IMR-90 (cell line): ENCODE measurements at regions not wholly inside any gene's neighbourhood (a gene's known extent, or its start where the extent isn't known, plus 50 kb on each side); places are given as distances from the start of the nearest gene placed in this dataset.

ENCODE experiments used
- ATAC-seq: fragments of 200-7000 bp; cut with Tn5 transposase; 2 replicates; pipeline ENCODE4 v1.9.1; 2020; ENCODE audit warnings: low read depth, mild to moderate bottlenecking, moderate library complexity
- BruUV-seq: library from RNA; stranded (reverse); fragments of 400-500 nt; replicated peaks from 2 replicates; lab custom pipeline; 2021; lab: Mats Ljungman, UMichigan
- CTCF ChIA-PET: fragments of 300-600 bp; formaldehyde crosslinking; extraction: SDS; loops from one replicate; lab custom pipeline; 2021; ENCODE audit warnings: antibody characterized with exemption; lab: Yijun Ruan, JAX
- POLR2A ChIA-PET: fragments of 300-600 bp; sonication (Branson Sonifier 250); formaldehyde crosslinking; loops from one replicate; lab custom pipeline; 2022; ENCODE audit warnings: antibody characterized with exemption; ENCODE audit not compliant: unreplicated experiment; lab: Charles Lee
- DNase-seq: peaks from one replicate; pipeline ENCODE4 v3.0.0; 2013
- H2AFZ ChIP-seq: replicated peaks from 2 replicates; pipeline ENCODE3; 2013; ENCODE audit warnings: low read length, mild to moderate bottlenecking; ENCODE audit not compliant: poor library complexity
- H2AK5ac ChIP-seq: 2 replicates; pipeline ENCODE4 v1.6.1; 2013; ENCODE audit warnings: low read depth, low read length, inconsistent platforms
- H2AK9ac ChIP-seq: replicated peaks from 2 replicates; pipeline ENCODE3; 2013; ENCODE audit warnings: mild to moderate bottlenecking, low read depth, low read length, moderate library complexity; ENCODE audit not compliant: poor library complexity
- H2BK120ac ChIP-seq: 2 replicates; pipeline ENCODE4 v1.6.1; 2013; ENCODE audit warnings: low read depth, low read length, inconsistent platforms
- H2BK15ac ChIP-seq: 3 replicates; pipeline ENCODE4 v1.6.1; 2013; ENCODE audit warnings: low read depth, low read length, inconsistent platforms
- H2BK20ac ChIP-seq: 2 replicates; pipeline ENCODE4 v1.6.1; 2013; ENCODE audit warnings: low read depth, mild to moderate bottlenecking, inconsistent platforms, low read length, moderate library complexity
- H2BK5ac ChIP-seq: 2 replicates; pipeline ENCODE4 v1.6.1; 2013; ENCODE audit warnings: mild to moderate bottlenecking, low read depth, low read length, inconsistent platforms; ENCODE audit not compliant: poor library complexity, severe bottlenecking
- H3K14ac ChIP-seq: replicated peaks from 2 replicates; pipeline ENCODE4 v1.6.1; 2013; ENCODE audit warnings: low read depth, low read length, inconsistent platforms
- H3K18ac ChIP-seq: 2 replicates; pipeline ENCODE4 v1.6.1; 2013; ENCODE audit warnings: low read depth, low read length, control low read depth
- H3K23ac ChIP-seq: 2 replicates; pipeline ENCODE4 v1.6.1; 2013; ENCODE audit warnings: low read depth, low read length, inconsistent platforms
- H3K27ac ChIP-seq: 2 replicates; pipeline ENCODE4 v1.5.1; 2013; ENCODE audit warnings: mild to moderate bottlenecking, control low read depth, low read length; ENCODE audit not compliant: insufficient read depth
- H3K27me3 ChIP-seq: 2 replicates; pipeline ENCODE4 v1.6.1; 2013; ENCODE audit warnings: low read length; ENCODE audit not compliant: control insufficient read depth, insufficient read depth
- H3K36me3 ChIP-seq: 2 replicates; pipeline ENCODE4 v1.6.1; 2013; ENCODE audit warnings: low read length, mixed read lengths; ENCODE audit not compliant: control insufficient read depth, insufficient read depth
- H3K4ac ChIP-seq: 2 replicates; pipeline ENCODE4 v1.6.1; 2013; ENCODE audit warnings: low read depth, low read length, inconsistent platforms
- H3K4me1 ChIP-seq: 2 replicates; pipeline ENCODE4 v1.6.1; 2013; ENCODE audit warnings: low read length, mixed read lengths; ENCODE audit not compliant: control insufficient read depth, insufficient read depth
- H3K4me2 ChIP-seq: 2 replicates; pipeline ENCODE4 v1.6.1; 2013; ENCODE audit warnings: low read depth, mild to moderate bottlenecking, control low read depth, low read length, moderate library complexity
- H3K4me3 ChIP-seq: 2 replicates; pipeline ENCODE4 v1.5.1; 2013; ENCODE audit warnings: low read depth, mild to moderate bottlenecking, control low read depth, low read length, moderate library complexity; ENCODE audit not compliant: insufficient read depth
- H3K56ac ChIP-seq: 2 replicates; pipeline ENCODE4 v1.6.1; 2013; ENCODE audit warnings: low read length, inconsistent platforms; ENCODE audit not compliant: insufficient read depth; ENCODE audit errors: extremely low read depth
- H3K79me1 ChIP-seq, 2 experiments: 2 replicates each; pipeline ENCODE4 v1.6.1; 2013; ENCODE audit warnings: low read length in 2 of 2, inconsistent platforms in 1 of 2, low read depth in 1 of 2
- H3K9ac ChIP-seq: 2 replicates; pipeline ENCODE4 v1.6.1; 2013; ENCODE audit warnings: low read depth, low read length, control low read depth
- H3K9me1 ChIP-seq: 2 replicates; pipeline ENCODE4 v1.6.1; 2013; ENCODE audit warnings: low read length, inconsistent platforms; ENCODE audit not compliant: insufficient read depth
- H3K9me3 ChIP-seq: 2 replicates; pipeline ENCODE4 v1.6.1; 2013; ENCODE audit warnings: low read length; ENCODE audit not compliant: control insufficient read depth, insufficient read depth
- H4K20me1 ChIP-seq: 2 replicates; pipeline ENCODE4 v1.6.1; 2013; ENCODE audit warnings: low read length, inconsistent platforms; ENCODE audit not compliant: insufficient read depth
- H4K5ac ChIP-seq: 2 replicates; pipeline ENCODE4 v1.6.1; 2013; ENCODE audit warnings: mild to moderate bottlenecking, low read depth, low read length, control low read depth
- H4K8ac ChIP-seq, 2 experiments: 2 replicates each; pipeline ENCODE4 v1.6.1; 2013; ENCODE audit warnings: low read depth in 2 of 2, low read length in 2 of 2, control low read depth in 1 of 2, inconsistent platforms in 1 of 2
- H4K91ac ChIP-seq: 2 replicates; pipeline ENCODE4 v1.6.1; 2013; ENCODE audit warnings: low read depth, low read length, inconsistent platforms; ENCODE audit not compliant: insufficient read depth
- BHLHE40 ChIP-seq: fragments of 150-350 bp; IDR thresholded peaks from 2 replicates; pipeline ENCODE4 v1.6.1; 2016; ENCODE audit warnings: mild to moderate bottlenecking, low read depth, low read length
- CEBPB ChIP-seq: IDR thresholded peaks from 2 replicates; pipeline ENCODE4 v1.6.1; 2012; ENCODE audit warnings: low read depth, low read length, improper control_type of control experiment
- CHD1 ChIP-seq: IDR thresholded peaks from 2 replicates; pipeline ENCODE4 v1.6.1; 2012; ENCODE audit warnings: low read depth, low read length, improper control_type of control experiment
- ELK1 ChIP-seq: fragments of 150-350 bp; IDR thresholded peaks from 2 replicates; pipeline ENCODE4 v1.6.1; 2016; ENCODE audit warnings: low read depth, mild to moderate bottlenecking, low read length, moderate library complexity, borderline replicate concordance
- FOS ChIP-seq: fragments of 150-350 bp; IDR thresholded peaks from 2 replicates; pipeline ENCODE4 v1.6.1; 2016; ENCODE audit warnings: low read depth, low read length
- MAZ ChIP-seq: IDR thresholded peaks from 2 replicates; pipeline ENCODE4 v1.6.1; 2012; ENCODE audit warnings: low read depth, mild to moderate bottlenecking, low read length, improper control_type of control experiment, moderate library complexity, borderline replicate concordance
- MXI1 ChIP-seq: IDR thresholded peaks from 2 replicates; pipeline ENCODE4 v1.6.1; 2012; ENCODE audit warnings: low read depth, mild to moderate bottlenecking, low read length, moderate library complexity, borderline replicate concordance
- NFE2L2 ChIP-seq: fragments of 150-350 bp; IDR thresholded peaks from 2 replicates; pipeline ENCODE4 v1.6.1; 2016; ENCODE audit warnings: low read depth, mild to moderate bottlenecking, low read length
- POLR2A ChIP-seq: IDR thresholded peaks from 2 replicates; pipeline ENCODE4 v1.6.1; 2012; ENCODE audit warnings: mild to moderate bottlenecking, low read depth, low read length
- RAD21 ChIP-seq: IDR thresholded peaks from 2 replicates; pipeline ENCODE4 v1.6.1; 2012; ENCODE audit warnings: low read length, improper control_type of control experiment
- RFX5 ChIP-seq: IDR thresholded peaks from 2 replicates; pipeline ENCODE4 v1.8.0; 2012; ENCODE audit warnings: low read depth, mild to moderate bottlenecking, low read length, moderate library complexity
- SMC3 ChIP-seq: fragments of 150-350 bp; IDR thresholded peaks from 2 replicates; pipeline ENCODE4 v1.6.1; 2016; ENCODE audit warnings: low read depth, mild to moderate bottlenecking, antibody characterized with exemption, low read length, moderate library complexity
- USF2 ChIP-seq: fragments of 150-350 bp; IDR thresholded peaks from 2 replicates; pipeline ENCODE4 v1.6.1; 2017; ENCODE audit warnings: mild to moderate bottlenecking, antibody characterized with exemption, low read length, low read depth
- WGBS, 2 experiments: methylation state at CpG; one replicate each; pipeline versions ENCODE4 v1.1.5 to v1.1.7; 2013; ENCODE audit warnings: missing lambda C conversion rate in 2 of 2; ENCODE audit not compliant: insufficient read length in 1 of 2; ENCODE audit errors: extremely low coverage in 2 of 2; 5-methylcytosine and 5-hydroxymethylcytosine counted together
- dilution Hi-C: fragments of 300-500 bp; cut with HindIII; formaldehyde crosslinking; loops from one replicate; pipeline ENCODE4 v1.14.3; 2018; ENCODE audit warnings: low sequenced_read_pairs; ENCODE audit not compliant: unreplicated experiment
- in situ Hi-C: fragments of 300-500 bp; cut with MboI; formaldehyde crosslinking; loops from 3 replicates; pipeline ENCODE4 v1.14.3; 2019; ENCODE audit warnings: low sequenced_read_pairs, inconsistent platforms, mixed read lengths
- intact Hi-C: fragments of 100-400 bp; cut with micrococcal nuclease; formaldehyde crosslinking; loops from 2 replicates; pipeline ENCODE4 v1.10.0; 2022
- TF ChIP-seq, protein P1 (sequence below): conservative IDR thresholded peaks from 2 replicates; pipeline ENCODE4 v1.5.1; 2012; ENCODE audit warnings: mild to moderate bottlenecking, low read depth, low read length, improper control_type of control experiment

- POLR2A ChIA-PET = no interaction called here
- no peaks in the 10 kb centered on the region for H3K4me1 ChIP-seq
- WGBS, 2 experiments = no CpG with 5 or more reads among the region's 1 CpG
These were observed 101.3 kb upstream of the KCNE2 start for GRCh38 chr21:34262469-34262845.

More at GRCh38 chr21:34262469-34262845, 101.3 kb upstream of the KCNE2 start:
- H3K9me1 ChIP-seq = no peaks in the 10 kb centered on the region
- H2BK15ac ChIP-seq = no peak overlapping the region
- CTCF ChIA-PET = no interaction called here
- in situ Hi-C loops = no loop called here
- H2BK120ac ChIP-seq = no peak overlapping the region
- no peak overlapping the region for H3K4me3 ChIP-seq
- H3K36me3 ChIP-seq = no peaks in the 10 kb centered on the region
- no peak for TF ChIP-seq MXI1
- no peak for TF ChIP-seq RFX5
- TF ChIP-seq NFE2L2 = no peak
- no peak for TF ChIP-seq SMC3
- no peak for TF ChIP-seq MAZ
- TF ChIP-seq, protein P1, sequence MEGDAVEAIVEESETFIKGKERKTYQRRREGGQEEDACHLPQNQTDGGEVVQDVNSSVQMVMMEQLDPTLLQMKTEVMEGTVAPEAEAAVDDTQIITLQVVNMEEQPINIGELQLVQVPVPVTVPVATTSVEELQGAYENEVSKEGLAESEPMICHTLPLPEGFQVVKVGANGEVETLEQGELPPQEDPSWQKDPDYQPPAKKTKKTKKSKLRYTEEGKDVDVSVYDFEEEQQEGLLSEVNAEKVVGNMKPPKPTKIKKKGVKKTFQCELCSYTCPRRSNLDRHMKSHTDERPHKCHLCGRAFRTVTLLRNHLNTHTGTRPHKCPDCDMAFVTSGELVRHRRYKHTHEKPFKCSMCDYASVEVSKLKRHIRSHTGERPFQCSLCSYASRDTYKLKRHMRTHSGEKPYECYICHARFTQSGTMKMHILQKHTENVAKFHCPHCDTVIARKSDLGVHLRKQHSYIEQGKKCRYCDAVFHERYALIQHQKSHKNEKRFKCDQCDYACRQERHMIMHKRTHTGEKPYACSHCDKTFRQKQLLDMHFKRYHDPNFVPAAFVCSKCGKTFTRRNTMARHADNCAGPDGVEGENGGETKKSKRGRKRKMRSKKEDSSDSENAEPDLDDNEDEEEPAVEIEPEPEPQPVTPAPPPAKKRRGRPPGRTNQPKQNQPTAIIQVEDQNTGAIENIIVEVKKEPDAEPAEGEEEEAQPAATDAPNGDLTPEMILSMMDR = no peak
- no peak for TF ChIP-seq RAD21
- TF ChIP-seq CEBPB = no peak
- TF ChIP-seq FOS = no peak
- TF ChIP-seq ELK1 = no peak
- TF ChIP-seq CHD1 = no peak
- TF ChIP-seq BHLHE40 = no peak
- TF ChIP-seq USF2 = no peak
- TF ChIP-seq POLR2A = no peak
- intact Hi-C loops = no loop called here
- no peak for DNase-seq
- H3K27ac ChIP-seq = no peak overlapping the region
- no peak overlapping the region for H4K8ac ChIP-seq
- H3K4me2 ChIP-seq = no peak overlapping the region
- H2BK20ac ChIP-seq = no peak overlapping the region
- H3K18ac ChIP-seq = no peak overlapping the region
- no peaks in the 10 kb centered on the region for H3K79me1 ChIP-seq
- no peak overlapping the region for H4K91ac ChIP-seq
- no peak overlapping the region for H2BK5ac ChIP-seq
- no peak overlapping the region for H2AK9ac ChIP-seq
- no peak for ATAC-seq
- dilution Hi-C loops = no loop called here
- peaks cover 7% of the 10 kb centered on the region for H3K9me3 ChIP-seq
- no peak overlapping the region for H4K5ac ChIP-seq
- H2AFZ ChIP-seq = no peak overlapping the region
- H3K27me3 ChIP-seq = peaks cover 39% of the 10 kb centered on the region
- no peak overlapping the region for H3K23ac ChIP-seq
- H4K20me1 ChIP-seq = no peaks in the 10 kb centered on the region
- no peak overlapping the region for H2AK5ac ChIP-seq
- no peak overlapping the region for H3K9ac ChIP-seq
- no peak overlapping the region for H3K56ac ChIP-seq
- no peak overlapping the region for H3K14ac ChIP-seq
- no peak overlapping the region for H3K4ac ChIP-seq
- no TSS peak for BruUV-seq
